Cardiac septum (tissue), 1 donor: ENCODE measurements at regions not wholly inside any gene's neighbourhood (a gene's known extent, or its start where the extent isn't known, plus 50 kb on each side); places are given as distances from the start of the nearest gene placed in this dataset.

Source experiments
- DNase-seq: peaks from one replicate; pipeline ENCODE4 v3.0.0-alpha.2; 2020; ENCODE audit warnings: low spot score
- intact Hi-C: fragments of 100-400 bp; cut with DNase I; formaldehyde crosslinking; loops from one replicate; pipeline ENCODE4 v1.14.0; 2022
- donor health status: DM: no; HTN: no; CAD: no.

DNA sequence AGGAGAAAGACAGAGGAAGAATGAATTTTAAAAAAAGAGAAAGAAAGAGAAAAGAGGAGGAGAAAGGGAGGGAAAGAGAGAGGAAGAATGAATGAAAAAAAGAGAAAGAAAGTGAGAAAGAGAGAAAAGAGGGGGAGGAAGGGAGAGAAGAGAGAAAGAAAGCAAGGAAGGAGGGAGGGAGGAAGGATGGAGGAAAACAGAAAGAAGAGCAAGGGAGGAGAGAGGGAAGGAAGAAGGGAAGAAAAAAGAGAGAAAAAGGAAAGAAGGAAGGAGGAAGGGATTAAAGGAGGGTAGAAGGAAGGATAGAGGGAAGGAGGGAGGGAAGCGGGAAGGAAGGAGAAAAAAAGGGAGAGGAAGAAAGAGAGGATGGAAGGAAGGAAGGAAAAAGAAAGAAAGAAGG lies 122.3 kb upstream of the ZNF507 start:
- DNase-seq = no peak
- intact Hi-C loops = loop anchor here (5.0 to 10.0 kb wide), 3 partner anchors 1168 to 1536 kb away; no protein-coding TSS in a partner anchor

DNA sequence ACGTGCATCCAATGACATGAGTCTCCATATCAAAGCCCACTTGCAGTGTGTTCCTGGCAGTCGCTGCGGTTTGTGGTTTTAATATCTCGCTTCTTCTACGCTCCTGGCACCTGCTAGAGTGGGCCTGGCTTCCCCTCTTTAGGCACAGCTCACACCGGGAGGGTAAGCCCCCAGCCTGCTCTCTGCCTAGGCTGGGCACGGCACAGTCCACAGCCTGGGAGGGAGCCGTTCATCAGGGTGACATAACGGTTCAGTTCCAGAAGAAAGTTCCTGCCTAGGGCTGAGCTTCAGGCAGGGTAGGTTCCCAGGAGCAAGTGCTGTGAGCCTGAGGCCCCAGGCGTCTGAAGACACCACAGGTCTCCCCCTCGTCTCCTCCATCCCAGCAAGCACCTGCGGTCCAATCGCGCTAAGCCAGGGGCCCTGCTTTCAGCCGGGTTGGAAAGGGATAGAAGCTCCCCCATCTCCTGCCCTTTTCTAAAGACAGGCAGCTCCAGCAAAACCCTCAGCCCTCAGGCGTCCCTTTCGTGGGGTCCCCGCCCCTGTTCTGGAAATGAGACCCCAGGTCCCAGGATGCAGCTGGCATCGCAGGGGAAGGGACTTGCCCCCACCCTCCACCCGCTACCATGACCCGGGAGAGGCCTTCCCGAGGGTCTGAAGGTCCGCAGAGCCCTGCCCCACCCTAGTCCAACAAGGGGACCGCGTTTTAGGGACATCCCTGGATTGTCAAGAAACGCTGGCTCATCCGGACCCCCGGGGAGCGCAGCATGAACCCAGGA lies 121.6 kb upstream of the ZNF507 start:
- intact Hi-C loops = loop anchor here (5.0 to 10.0 kb wide), 3 partner anchors 1169 to 1536 kb away; no protein-coding TSS in a partner anchor
- DNase-seq = peak; percentile 58

DNA sequence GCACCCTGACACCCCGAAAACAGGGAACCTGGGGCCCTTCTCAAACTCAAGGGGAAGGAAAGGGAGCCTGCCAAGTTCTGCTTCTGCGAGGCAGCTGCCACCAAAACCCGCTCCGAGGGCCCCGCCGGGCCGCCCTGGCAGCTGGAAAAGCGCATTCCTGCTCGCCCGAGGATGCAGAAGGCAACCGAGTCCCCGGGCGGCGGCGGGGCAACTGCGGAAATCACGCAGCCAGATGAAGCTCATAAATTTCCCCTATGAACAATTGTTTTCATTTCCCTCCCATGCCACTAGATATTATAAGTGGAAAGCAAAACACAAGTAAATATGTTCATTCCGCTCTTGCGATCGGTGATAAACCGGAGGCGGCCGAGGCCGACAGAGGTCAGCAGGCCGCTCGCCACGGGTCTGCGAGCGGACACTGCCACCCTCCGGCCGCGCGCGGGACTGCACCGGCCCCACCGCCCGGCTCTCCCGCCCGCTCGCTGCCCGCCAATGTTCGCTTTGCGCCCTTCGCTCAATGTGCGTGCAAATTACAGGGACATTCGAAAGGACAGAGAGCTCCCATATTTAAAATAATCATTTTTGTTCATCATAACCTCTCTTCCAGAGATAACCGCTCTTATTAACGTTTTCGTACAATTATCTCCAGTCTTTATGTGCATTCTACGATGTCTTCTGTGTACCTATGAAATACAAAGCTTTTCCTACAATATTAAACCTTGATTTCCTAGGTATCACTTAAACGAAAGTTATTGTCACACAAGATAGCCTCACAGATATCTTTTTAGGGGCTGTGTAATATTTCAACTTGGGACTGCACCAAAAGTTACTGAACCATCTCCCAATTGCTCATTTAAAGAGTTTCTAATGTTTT lies 120.8 kb upstream of the ZNF507 start:
- no peak for DNase-seq
- intact Hi-C loops = loop anchor here (5.0 to 10.0 kb wide), 3 partner anchors 1170 to 1537 kb away; no protein-coding TSS in a partner anchor

DNA sequence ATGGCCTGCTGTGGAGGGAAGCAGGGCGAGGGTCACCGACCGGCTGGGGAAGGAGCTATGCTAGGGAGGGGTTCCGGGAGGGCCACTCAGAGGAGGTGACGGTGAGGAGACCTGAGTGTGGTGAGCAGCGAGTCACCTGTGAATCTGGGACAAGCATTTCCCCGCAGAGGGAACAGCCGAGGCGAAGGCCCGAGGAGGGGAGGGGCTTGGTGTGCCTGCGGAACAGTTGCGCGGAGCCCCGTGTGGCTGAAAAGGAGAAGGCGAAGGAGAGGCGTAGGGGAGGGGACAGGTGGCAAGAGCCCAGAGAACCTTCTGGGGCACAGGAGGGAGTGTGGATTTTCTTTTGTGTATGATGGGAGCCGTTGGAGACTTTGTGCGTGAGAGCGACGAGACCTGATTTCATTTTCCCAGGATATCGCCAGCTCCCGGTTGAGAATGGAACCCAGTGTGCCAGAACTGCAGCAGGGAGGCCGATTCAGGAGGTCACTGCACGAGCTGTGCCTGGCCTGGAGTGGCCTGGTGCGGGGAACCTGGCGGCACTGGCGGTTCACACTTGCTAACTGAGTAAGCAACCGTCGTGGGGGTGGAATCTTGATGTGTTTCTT lies 117.7 kb upstream of the ZNF507 start:
- no peak for DNase-seq
- intact Hi-C loops = loop anchor here (10.0 kb wide), 2 partner anchors 1173 to 1443 kb away; no protein-coding TSS in a partner anchor

DNA sequence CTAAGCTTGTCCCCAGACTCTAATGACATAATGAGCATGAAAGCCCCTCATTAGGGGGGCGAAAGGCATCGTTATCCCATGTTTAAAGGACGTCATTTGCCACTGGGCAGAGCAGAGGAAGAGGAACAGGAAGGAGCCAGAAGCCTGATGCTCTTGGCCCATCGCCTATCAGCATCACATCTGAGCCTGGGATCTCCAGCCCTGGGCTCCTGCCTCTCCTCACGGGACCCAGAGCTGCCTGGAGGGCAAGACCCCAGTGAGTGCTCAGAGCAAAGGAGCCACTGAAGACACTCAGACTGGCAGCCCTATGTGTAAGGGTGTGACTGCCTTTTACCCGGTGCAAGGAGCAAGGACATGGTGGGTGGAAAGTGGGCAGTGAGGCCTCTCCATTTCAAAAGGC lies 115.0 kb upstream of the ZNF507 start:
- intact Hi-C loops = no loop called here
- no peak for DNase-seq

DNA sequence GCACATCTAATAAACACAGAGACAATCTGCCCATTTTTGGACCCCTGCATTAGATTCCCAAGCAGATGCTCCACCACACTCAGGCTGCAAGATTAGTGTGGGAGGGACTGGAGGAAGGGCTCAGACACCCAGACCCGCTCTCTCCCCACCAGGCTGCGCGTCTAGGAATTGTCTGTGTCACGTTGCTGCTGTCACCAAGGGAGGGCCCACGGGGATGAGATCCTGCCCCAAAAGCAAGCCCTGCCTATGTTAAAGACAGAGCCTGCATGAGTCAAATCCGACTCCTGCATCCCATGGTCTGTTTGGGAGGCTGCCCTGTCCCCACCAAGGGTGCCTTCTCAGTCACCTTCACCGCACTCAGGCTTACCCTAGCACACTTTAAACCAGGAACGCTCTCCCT lies 114.4 kb upstream of the ZNF507 start:
- no peak for DNase-seq
- intact Hi-C loops = no loop called here

DNA sequence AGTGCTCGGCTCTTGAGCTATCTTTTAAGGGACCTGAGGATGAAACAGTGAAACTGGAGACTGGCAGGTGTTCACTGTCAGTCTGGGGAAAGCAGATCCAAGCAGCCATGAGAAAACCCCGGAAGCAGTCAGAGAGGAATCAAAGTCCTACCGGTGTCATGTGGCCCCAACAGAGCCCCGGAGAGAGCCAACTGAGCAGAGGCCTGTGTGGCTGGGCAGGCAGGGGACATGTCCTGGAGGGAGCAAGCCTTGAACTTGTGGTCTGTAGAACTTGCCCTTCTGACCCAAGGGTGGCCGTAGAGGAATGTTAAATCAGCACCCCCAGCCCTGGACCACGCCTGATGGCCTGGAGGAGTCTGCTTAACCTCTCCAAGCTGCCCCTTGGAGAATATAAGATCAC lies 113.7 kb upstream of the ZNF507 start:
- intact Hi-C loops = no loop called here
- no peak for DNase-seq

DNA sequence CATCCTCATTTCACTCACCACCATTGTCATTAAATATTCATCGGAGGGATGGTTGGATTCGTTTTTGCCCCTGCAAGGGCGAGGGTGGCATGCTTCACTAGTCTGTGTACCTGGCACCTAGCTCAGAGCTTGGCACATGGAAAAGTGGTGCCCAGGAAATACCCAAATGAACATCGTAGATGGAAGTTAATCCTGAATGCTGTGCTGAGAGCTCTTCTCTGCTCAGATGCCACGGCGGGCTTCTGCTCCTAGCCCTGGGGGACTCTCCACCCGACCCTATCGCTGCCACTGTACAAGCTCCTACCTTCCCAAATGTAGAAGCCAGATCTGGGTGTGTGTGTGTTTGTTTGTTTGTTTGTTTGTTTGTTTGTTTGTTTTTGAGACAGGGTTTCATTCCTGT lies 113.0 kb upstream of the ZNF507 start:
- DNase-seq = peak; percentile 38
- intact Hi-C loops = no loop called here

DNA sequence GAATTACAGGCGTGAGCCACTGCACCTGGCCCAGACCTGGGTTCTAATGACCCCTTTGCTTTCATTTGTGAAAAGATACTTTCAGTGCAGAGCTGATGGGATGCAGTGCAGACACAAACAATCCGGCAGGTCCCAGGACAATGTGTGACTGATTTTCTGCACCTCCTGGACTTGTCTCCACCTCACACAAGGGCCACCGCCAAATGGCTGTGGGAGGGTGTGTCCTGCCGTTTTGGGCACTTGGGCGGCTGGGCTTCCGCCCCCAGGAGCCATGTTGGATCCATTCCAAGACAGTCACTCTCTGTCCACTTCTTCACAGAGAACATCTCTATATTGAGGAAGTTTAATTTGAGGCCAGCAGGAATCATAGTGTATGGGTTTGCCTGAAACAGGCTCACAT lies 112.3 kb upstream of the ZNF507 start:
- DNase-seq = peak; percentile 56
- intact Hi-C loops = no loop called here

DNA sequence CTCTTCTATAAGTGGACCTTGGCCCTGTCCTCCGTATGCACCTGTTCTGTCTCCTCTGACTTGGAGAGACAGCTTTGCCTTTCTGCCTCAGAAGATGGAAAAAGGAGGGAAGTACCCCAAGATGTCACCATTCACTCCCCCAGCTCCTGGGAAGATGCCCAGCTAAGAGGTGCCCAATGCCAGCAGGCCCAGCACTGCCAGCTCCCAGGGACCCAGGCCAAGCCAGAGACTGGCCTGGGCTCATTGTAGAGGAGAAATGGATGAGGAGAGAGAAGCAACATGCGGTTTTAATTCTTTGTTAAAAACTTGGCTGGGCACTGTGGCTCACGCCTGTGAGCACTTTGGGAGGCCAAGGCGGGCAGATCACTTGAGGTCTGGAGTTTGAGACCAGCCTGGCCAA lies 111.5 kb upstream of the ZNF507 start:
- intact Hi-C loops = no loop called here
- DNase-seq = no peak

DNA sequence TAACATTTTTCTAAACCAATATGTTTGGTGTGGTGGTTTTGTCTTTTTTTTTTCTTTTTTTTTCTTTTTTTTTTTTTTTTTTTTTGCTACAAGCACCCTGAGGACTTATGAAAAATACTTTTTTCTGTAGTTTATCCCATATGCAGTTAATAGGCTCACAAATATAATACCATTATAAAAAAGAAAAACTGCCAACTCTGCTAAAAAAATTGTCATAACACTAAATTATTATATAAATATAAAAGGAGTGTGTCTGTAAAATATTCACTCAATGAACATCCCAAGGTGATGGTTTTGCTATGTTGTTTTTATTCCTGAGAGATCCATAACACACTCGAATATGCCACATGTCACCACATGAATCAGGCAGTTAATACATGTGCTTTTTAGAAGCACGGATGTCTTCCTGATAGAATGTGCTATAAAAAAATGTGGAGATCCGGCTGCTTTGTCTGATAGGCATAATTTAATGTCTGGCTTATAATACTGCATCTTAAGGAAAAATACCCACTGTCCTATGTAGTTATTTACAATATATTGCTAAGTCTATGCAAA lies 110.7 kb upstream of the ZNF507 start:
- intact Hi-C loops = no loop called here
- DNase-seq = no peak

DNA sequence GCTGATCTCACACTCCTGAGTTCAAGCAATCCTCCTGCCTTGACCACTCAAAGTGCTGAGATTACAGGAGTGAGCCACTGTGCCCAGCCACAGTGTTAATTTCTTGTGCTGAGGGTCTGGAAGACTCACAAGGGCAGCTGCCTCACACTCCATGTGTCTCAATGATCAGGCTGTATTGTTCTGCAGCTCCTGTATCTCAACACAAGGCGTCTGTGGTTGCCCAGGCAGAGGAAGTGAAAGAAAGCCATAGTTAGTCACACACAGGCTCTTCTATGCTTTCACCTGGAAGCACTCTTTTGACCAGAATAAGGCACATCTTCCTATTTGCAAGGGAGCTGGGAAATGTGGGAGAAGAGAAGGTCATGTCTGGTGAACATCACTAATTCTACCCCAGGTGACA lies 107.3 kb upstream of the ZNF507 start:
- no peak for DNase-seq
- intact Hi-C loops = no loop called here

DNA sequence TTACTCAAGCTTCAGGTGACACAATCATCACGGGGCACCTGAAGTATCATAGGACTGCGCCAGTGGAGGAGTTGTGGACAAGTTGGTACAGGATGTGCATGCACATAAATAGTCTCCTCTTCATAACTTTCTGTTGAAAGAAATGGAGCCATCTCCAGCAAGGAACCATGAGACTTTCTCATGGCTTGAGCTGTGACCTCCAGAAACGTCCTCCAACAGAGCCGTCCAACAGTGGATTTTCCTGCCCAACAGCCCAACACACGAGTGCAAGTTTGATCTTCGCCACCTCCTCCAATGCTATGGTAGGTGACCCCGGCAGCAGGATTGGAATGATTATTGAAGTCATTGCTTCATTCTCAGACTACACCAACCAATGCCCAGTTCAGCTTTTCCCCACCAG lies 105.1 kb upstream of the ZNF507 start:
- intact Hi-C loops = no loop called here
- peak; percentile 56 for DNase-seq

DNA sequence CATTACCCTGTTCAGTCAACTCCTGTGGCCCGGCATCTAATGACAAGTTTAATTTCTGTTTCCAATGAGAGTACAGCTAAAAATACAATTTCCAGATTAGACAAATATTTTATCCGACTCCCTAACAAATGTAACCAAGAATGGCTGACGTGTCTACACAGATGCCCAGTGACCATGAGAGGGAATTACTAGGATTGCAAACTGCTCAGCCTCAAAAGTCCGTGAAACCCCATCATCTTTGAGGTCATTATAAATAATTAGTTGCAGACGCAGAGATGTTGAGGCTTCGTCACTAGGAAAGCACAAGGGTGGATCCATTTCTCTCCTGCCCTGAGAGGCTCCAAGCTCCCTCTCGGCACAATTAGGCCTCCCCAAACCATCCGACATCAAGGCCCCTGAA lies 104.1 kb upstream of the ZNF507 start:
- intact Hi-C loops = no loop called here
- no peak for DNase-seq

DNA sequence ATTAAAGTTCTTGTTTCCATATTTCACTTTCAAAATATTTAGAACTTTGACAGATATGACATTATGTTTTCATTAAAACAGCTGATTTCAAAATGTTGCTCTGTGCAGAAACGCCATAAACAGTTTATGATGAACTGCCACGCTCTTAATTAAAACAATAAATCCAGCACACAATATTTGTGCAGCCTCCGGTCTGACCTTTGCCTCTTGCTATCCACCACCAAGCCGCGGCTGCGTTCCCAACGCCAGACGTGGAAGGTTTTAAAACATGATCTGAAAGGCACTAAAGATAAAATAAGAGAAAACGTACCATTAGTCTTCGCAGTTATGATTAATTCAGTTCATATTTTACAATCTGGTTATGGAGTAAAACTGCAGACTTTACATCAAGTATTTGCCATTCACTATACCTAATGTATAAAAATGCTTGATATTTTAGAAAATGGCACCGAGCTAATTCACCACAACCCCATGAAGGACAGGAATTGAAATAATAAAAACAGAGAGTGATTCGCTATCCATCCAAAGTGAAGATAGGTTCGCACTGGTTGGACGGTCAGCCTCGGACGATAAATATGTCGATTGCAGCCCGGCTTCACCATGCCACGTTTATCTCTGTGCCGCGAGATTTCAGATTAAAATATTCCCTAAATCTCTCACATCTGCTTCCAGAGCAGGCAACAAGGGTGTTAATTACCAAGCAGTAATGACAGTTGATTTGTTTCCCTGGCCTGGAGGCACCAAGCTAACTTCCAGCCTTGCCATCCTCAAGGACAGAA lies 103.3 kb upstream of the ZNF507 start:
- peak; percentile 24 for DNase-seq
- intact Hi-C loops = no loop called here

DNA sequence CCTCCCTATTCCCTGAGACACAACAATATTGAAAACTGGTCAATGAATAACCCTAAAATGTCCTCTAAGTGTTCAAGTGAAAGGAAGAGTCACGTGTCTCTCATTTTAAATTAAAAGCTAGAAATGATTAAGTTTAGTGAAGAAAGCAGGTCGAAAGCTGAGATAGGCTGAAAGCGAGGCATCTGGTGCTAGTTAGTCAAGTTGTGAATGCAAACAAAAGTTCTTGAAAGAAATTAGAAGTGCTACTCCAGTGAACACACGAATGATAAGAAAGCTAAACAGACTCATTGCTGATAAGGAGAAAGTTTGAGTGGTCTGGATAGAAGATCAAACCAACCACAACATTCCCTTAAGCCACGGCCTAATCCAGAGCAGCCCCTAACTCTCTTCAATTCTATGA lies 99.4 kb upstream of the ZNF507 start:
- intact Hi-C loops = no loop called here

DNA sequence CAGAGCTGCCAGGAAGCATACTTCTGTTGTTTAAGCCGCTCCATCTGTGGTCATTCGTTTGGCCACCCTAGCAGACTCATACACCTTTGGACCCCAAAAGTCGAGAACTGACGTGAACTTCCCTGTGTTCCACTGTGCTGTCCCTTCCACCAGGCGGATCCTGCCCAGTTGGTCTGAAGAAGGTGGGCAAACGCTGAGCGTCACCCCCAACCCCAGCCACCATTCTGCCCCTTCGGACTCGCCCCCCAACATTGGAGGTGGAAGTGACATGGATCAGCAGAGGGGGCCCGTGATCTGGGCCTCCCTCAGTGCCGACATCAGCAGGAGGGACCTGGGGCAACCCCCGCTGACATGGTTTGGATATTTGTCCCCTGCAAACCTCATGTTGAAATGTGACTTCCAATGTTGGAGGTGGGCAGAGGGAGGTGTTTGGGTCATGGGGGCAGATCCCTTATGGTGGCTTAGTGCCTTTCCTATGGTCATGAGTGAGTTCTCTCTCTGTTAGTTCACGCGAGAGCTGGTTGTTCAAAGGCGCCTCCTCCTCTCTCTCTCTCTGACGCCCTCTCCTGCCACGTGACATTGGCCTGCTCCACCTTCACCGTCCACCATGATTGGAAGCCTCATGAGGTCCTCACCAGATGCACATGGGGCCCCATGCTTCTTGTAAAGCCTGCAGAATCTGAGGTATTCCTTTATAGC lies 93.6 kb upstream of the ZNF507 start:
- intact Hi-C loops = no loop called here
- DNase-seq = no peak

More for the DNA sequence above, 99.4 kb upstream of the ZNF507 start:
- DNase-seq = no peak

DNA sequence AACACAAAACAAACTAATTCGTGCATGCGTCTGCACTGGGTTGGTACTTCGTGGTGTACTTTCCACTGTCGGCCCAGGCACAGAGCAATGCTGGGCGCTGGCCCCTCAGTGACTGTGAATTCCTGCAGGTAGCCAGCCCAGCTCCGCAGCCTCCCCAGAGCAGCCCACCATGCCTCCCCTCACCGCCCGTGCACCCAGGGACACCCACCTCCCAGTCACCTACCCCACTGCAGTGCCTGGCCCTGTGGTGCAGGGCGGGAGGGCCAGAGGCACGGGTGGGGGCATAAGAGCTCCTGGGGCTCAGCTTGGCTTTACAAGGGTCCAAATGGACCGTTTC lies 93.1 kb upstream of the ZNF507 start:
- intact Hi-C loops = no loop called here
- peak; percentile 67 for DNase-seq
